PC-3 (cell line): ENCODE measurements at regions not wholly inside any gene's neighbourhood (a gene's known extent, or its start where the extent isn't known, plus 50 kb on each side); places are given as distances from the start of the nearest gene placed in this dataset.

Source experiments
- ATAC-seq: fragments of 200-7000 bp; cut with Tn5 transposase; 2 replicates; pipeline ENCODE4 v1.9.1; 2020; ENCODE audit warnings: mild to moderate bottlenecking, moderate library complexity
- BruUV-seq: library from RNA; stranded (reverse); fragments of 400-500 nt; replicated peaks from 2 replicates; lab custom pipeline; 2021; lab: Mats Ljungman, UMichigan
- CTCF ChIA-PET: fragments of 300-600 bp; sonication (Branson Sonifier 250); formaldehyde crosslinking; loops from one replicate; lab custom pipeline; 2022; ENCODE audit warnings: antibody characterized with exemption; lab: Charles Lee
- POLR2A ChIA-PET: fragments of 300-600 bp; sonication (Branson Sonifier 250); formaldehyde crosslinking; loops from one replicate; lab custom pipeline; 2022; ENCODE audit warnings: antibody characterized with exemption; ENCODE audit not compliant: unreplicated experiment; lab: Charles Lee
- DNase-seq: peaks from one replicate; pipeline ENCODE4 v3.0.0-alpha.2; 2015
- H2AFZ ChIP-seq: fragments of 300-600 bp; sonication (generic); 2 replicates; pipeline ENCODE4 v1.6.0; 2016; ENCODE audit warnings: antibody characterized with exemption, low read length
- H3F3A ChIP-seq: fragments of 300-600 bp; sonication (generic); one replicate; pipeline ENCODE4 v1.6.0; 2017; ENCODE audit warnings: antibody characterized with exemption, low read length, control low read depth, mild to moderate bottlenecking; ENCODE audit not compliant: unreplicated experiment
- H3K27ac ChIP-seq: fragments of 300-600 bp; sonication (generic); 2 replicates; pipeline ENCODE4 v1.5.1; 2016; ENCODE audit warnings: mild to moderate bottlenecking, low read length
- H3K27me3 ChIP-seq: fragments of 300-600 bp; sonication (generic); 2 replicates; pipeline ENCODE4 v1.6.1; 2016; ENCODE audit warnings: low read length, mixed read lengths
- H3K36me3 ChIP-seq: fragments of 300-600 bp; sonication (generic); 2 replicates; pipeline ENCODE4 v1.6.1; 2016; ENCODE audit warnings: low read depth, mixed run types, low read length, mixed read lengths
- H3K4me1 ChIP-seq: fragments of 300-600 bp; sonication (generic); 2 replicates; pipeline ENCODE4 v1.5.1; 2016; ENCODE audit warnings: low read length; ENCODE audit not compliant: insufficient read depth
- H3K4me2 ChIP-seq: fragments of 300-600 bp; sonication (generic); 2 replicates; pipeline ENCODE4 v1.6.0; 2016; ENCODE audit warnings: low read length
- H3K4me3 ChIP-seq: fragments of 300-600 bp; sonication (generic); 2 replicates; pipeline ENCODE4 v1.5.1; 2016; ENCODE audit warnings: mild to moderate bottlenecking, low read length, mixed read lengths
- H3K79me2 ChIP-seq: fragments of 300-600 bp; sonication (generic); 2 replicates; pipeline ENCODE4 v1.6.1; 2017; ENCODE audit warnings: low read length, mixed read lengths
- H3K9ac ChIP-seq: fragments of 300-600 bp; sonication (generic); 2 replicates; pipeline ENCODE4 v1.6.0; 2016; ENCODE audit warnings: mild to moderate bottlenecking, low read length
- H3K9me2 ChIP-seq: fragments of 300-600 bp; sonication (generic); replicated peaks from 2 replicates; pipeline ENCODE4 v1.6.1; 2016; ENCODE audit warnings: mixed run types, low read length, mixed read lengths
- H3K9me3 ChIP-seq: fragments of 300-600 bp; sonication (generic); 2 replicates; pipeline ENCODE4 v1.6.1; 2016; ENCODE audit warnings: low read length, mixed read lengths
- H4K20me1 ChIP-seq: fragments of 300-600 bp; sonication (generic); 2 replicates; pipeline ENCODE4 v1.6.1; 2016; ENCODE audit warnings: low read length, mixed read lengths
- CTCF ChIP-seq: fragments of 300-600 bp; sonication (generic); conservative IDR thresholded peaks from 2 replicates; pipeline ENCODE4 v1.5.1; 2017; ENCODE audit warnings: antibody characterized with exemption, low read depth, mild to moderate bottlenecking, low read length
- EZH2 ChIP-seq: fragments of 300-600 bp; sonication (generic); IDR thresholded peaks from one replicate; pipeline ENCODE4 v1.6.1; 2017; ENCODE audit warnings: antibody characterized with exemption, mild to moderate bottlenecking, low read length; ENCODE audit not compliant: unreplicated experiment
- EZH2phosphoT487 ChIP-seq: fragments of 300-600 bp; sonication (generic); IDR thresholded peaks from 2 replicates; pipeline ENCODE4 v1.6.1; 2018; ENCODE audit warnings: mild to moderate bottlenecking, antibody characterized with exemption, low read length, borderline replicate concordance
- intact Hi-C: fragments of 100-400 bp; cut with micrococcal nuclease; formaldehyde crosslinking; loops from 2 replicates; pipeline ENCODE4 v1.9.0; 2023

GRCh38 chrX:40471965-40472648, 108.7 kb upstream of the ATP6AP2 start:
- no peak overlapping the region for H3K4me3 ChIP-seq
- 0 out of 2 replicates have a peak overlapping the region, but pooled peaks have one; percentile 30 for H2AFZ ChIP-seq
- intact Hi-C loops, result no loop called here
- peak; percentile 29 for DNase-seq
- H3K27ac ChIP-seq, result no peak overlapping the region
- TF ChIP-seq CTCF (peak; percentile 46; the same call in 1 of the 2 replicates), EZH2 (no peak), EZH2phosphoT487 (no peak)
- no peaks in the 10 kb centered on the region; the same call in 1 of the 2 replicates for H3K27me3 ChIP-seq
- ChIA-PET POLR2A (no interaction called here), CTCF (no interaction called here)
- ATAC-seq, result peak; percentile 52
- H3K79me2 ChIP-seq, result no peaks in the 10 kb centered on the region
- no peaks in the 10 kb centered on the region for H3F3A ChIP-seq
- no peak overlapping the region for H3K9ac ChIP-seq
- peak overlapping the region; percentile 48; the same call in 1 of the 2 replicates for H3K4me2 ChIP-seq
- no peaks in the 10 kb centered on the region for H3K36me3 ChIP-seq
- H4K20me1 ChIP-seq, result no peaks in the 10 kb centered on the region
- H3K9me2 ChIP-seq, result no peaks in the 10 kb centered on the region
- no peaks in the 10 kb centered on the region for H3K9me3 ChIP-seq
- no TSS peak for BruUV-seq
- peaks cover 6% of the 10 kb centered on the region; the same call in 1 of the 2 replicates for H3K4me1 ChIP-seq

DNA sequence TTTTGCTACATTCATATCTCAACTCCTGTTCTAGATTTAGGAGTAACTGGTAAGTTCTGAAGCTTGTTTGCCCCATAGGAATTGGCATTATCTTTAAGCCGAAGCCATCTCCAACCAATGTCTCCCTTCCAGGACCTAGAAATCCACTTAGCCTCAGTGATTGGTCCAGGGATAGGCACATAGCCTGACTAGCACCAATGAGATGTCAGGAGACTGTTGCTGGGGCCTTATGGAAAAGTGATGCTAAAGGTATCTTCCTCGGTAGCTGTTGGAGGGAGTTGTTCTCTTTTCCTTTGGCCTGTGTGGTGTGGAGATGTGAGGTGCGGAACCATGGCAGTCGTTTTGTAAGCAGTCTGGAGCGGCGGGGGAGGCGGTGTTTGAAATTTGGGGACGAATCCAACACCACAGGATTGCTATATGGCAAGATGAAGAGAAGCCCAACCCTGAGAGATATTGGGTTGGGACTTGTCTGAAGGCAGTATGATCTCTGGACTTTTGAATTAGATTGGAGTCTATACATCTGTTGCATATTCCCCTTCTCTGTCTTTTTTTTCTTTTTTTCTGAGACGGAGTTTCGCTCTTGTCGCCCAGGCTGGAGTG, 109.8 kb upstream of the ATP6AP2 start:
- Histone ChIP-seq H3K9me3 (no peaks in the 10 kb centered on the region), H3K79me2 (no peaks in the 10 kb centered on the region), H3K9ac (no peak overlapping the region), H3K4me3 (no peak overlapping the region), H3K27ac (no peak overlapping the region), H4K20me1 (no peaks in the 10 kb centered on the region), H3K36me3 (no peaks in the 10 kb centered on the region), H3K4me2 (no peak overlapping the region), H3K4me1 (peaks cover 6% of the 10 kb centered on the region; the same call in 1 of the 2 replicates), H2AFZ (no peak overlapping the region), H3K9me2 (no peaks in the 10 kb centered on the region), H3F3A (no peaks in the 10 kb centered on the region), H3K27me3 (no peaks in the 10 kb centered on the region)
- intact Hi-C loops, result no loop called here
- ATAC-seq (no peak), DNase-seq (no peak)
- no peak for TF ChIP-seq EZH2
- TF ChIP-seq CTCF, result no peak
- no peak for TF ChIP-seq EZH2phosphoT487
- no TSS peak for BruUV-seq
- CTCF ChIA-PET, result no interaction called here
- POLR2A ChIA-PET, result no interaction called here

DNA sequence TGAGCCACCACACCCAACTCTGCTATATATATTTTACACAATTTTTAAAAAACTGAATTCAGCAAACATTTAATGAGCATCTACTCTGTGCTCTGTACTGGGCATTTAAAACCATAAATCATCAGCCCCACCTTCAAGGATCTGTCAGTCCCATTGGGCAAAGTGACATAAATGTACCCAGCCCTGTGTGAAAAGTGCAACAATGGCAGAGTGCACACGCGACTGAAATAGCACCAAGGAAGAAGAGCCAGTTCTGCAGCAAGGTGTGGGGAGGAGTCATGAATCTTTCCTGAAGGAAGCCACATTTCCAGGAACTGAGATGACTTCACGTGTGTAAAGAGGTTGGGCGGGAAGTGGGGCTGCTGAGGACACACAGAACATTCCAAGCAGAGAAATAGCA, 111.5 kb upstream of the ATP6AP2 start:
- Histone ChIP-seq H3K9ac (no peak overlapping the region), H3K9me3 (no peaks in the 10 kb centered on the region), H3K4me3 (no peak overlapping the region), H3K27ac (no peak overlapping the region), H3K36me3 (no peaks in the 10 kb centered on the region), H3K4me2 (no peak overlapping the region), H2AFZ (no peak overlapping the region), H3F3A (no peaks in the 10 kb centered on the region), H3K79me2 (no peaks in the 10 kb centered on the region), H3K9me2 (no peaks in the 10 kb centered on the region), H3K4me1 (peaks cover 6% of the 10 kb centered on the region; the same call in 1 of the 2 replicates), H4K20me1 (no peaks in the 10 kb centered on the region), H3K27me3 (no peaks in the 10 kb centered on the region; the same call in 1 of the 2 replicates)
- intact Hi-C loops, result loop anchor here (10.0 kb wide), 1 partner anchor 295 kb away; no protein-coding TSS in a partner anchor
- no peak for ATAC-seq
- DNase-seq, result peak; percentile 9
- ChIA-PET CTCF (no interaction called here), POLR2A (no interaction called here)
- no TSS peak for BruUV-seq
- TF ChIP-seq EZH2 (no peak), EZH2phosphoT487 (no peak), CTCF (no peak)
